ENCODE measurements at regions not wholly inside any gene's neighbourhood (a gene's known extent, or its start where the extent isn't known, plus 50 kb on each side); places are given as distances from the start of the nearest gene placed in this dataset.

DNA sequence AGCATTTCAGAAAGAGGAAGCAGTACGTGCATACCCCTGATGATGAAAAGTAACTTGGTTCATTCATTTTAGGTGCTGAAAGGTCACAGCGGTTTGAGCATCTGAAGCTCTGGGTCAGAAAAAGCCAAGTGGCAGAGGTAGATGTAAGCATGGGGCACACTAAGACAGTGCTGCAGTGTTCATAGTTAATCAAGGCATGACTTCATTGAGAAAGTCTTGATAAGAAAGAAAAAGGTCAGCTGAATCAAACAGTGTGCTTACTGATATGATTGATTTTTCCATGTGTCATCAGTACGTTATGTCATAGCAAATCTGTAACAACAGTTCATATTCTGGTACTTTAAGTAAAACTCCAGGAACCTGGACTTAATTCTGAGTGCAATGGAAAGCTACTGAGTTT lies 107.7 kb upstream of the PCLO start:
- no peak for DNase-seq (ENCODE audit: low spot score)
- Histone ChIP-seq H3K4me2 (ENCODE audit: low read depth, low read length) (no peak overlapping the region), H3K9ac (ENCODE audit: insufficient read depth, low read depth, low read length) (no peak overlapping the region), H3K4me3 (replicated peaks in 1 of 3; ENCODE audit: insufficient read depth in 1 of 3, low read depth in 2 of 3, low read length in 3 of 3) (no peak overlapping the region), H3K27me3 (ENCODE audit: control insufficient read depth in 1 of 2, insufficient read depth in 2 of 2, low read length in 2 of 2) (no peaks in the 10 kb centered on the region), H3K36me3 (replicated peaks in 1 of 2; ENCODE audit: control insufficient read depth in 1 of 2, insufficient read depth in 2 of 2, low read length in 2 of 2) (no peaks in the 10 kb centered on the region), H2AFZ (ENCODE audit: low read length) (no peak overlapping the region), H3K27ac (ENCODE audit: extremely low read length, insufficient read depth, low read length) (no peak overlapping the region), H3K4me1 (ENCODE audit: insufficient read depth, low read length) (no peaks in the 10 kb centered on the region), H3K9me3 (ENCODE audit: low read length) (no peaks in the 10 kb centered on the region), H3K79me2 (ENCODE audit: insufficient read depth, low read length) (no peaks in the 10 kb centered on the region), H4K20me1 (ENCODE audit: insufficient read depth, low read length) (no peaks in the 10 kb centered on the region)
- WGBS (ENCODE audit: low lambda C conversion rate): 3% methylated on average over 3 of the region's 3 CpGs
- FAIRE-seq: no peak
- intact Hi-C loops (cut with micrococcal nuclease; ENCODE audit: unreplicated experiment): no loop called here
- BruUV-seq (replicated peaks): no TSS peak
- in situ Hi-C loops (cut with HindIII; ENCODE audit: extremely low pct_ligation_motif_present, low pct_unique_long_range_greater_than_20kb): loop anchor here (5.0 kb wide), 1 partner anchor 458 kb away; no protein-coding TSS in a partner anchor
- ChIA-PET CTCF (ENCODE audit: low intra/inter-chr PET ratio, low total read pairs) (no interaction called here), POLR2A (no interaction called here)
- TF ChIP-seq ETV5 (CRISPR knock-in tag; IDR thresholded peaks at IDR 0.05; ENCODE audit: borderline replicate concordance): no peak
- TF ChIP-seq ZNF709 (CRISPR knock-in tag; IDR thresholded peaks at IDR 0.05): no peak
- TF ChIP-seq ZNF296 (CRISPR knock-in tag; conservative IDR thresholded peaks at IDR 0.05): no peak
- TF ChIP-seq RAD51 (IDR thresholded peaks at IDR 0.05; ENCODE audit: borderline replicate concordance): no peak
- TF ChIP-seq ZNF607 (CRISPR knock-in tag; IDR thresholded peaks at IDR 0.05; ENCODE audit: borderline replicate concordance): no peak
- no peak for TF ChIP-seq HES4 (CRISPR knock-in tag; IDR thresholded peaks at IDR 0.05; ENCODE audit: borderline replicate concordance)
- no peak for TF ChIP-seq ELF1 (CRISPR knock-in tag; IDR thresholded peaks at IDR 0.05)
- no peak for TF ChIP-seq GZF1 (CRISPR knock-in tag; IDR thresholded peaks at IDR 0.05)
- TF ChIP-seq, protein P1, sequence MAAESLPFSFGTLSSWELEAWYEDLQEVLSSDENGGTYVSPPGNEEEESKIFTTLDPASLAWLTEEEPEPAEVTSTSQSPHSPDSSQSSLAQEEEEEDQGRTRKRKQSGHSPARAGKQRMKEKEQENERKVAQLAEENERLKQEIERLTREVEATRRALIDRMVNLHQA (CRISPR knock-in tag; IDR thresholded peaks at IDR 0.05): no peak
- no peak for TF ChIP-seq SMARCC2 (IDR thresholded peaks at IDR 0.05)
- no peak for TF ChIP-seq KLF12 (CRISPR knock-in tag; IDR thresholded peaks at IDR 0.05; ENCODE audit: borderline replicate concordance)
- no peak for TF ChIP-seq TAF15 (IDR thresholded peaks at IDR 0.05; ENCODE audit: low read depth, low read length, poor library complexity, severe bottlenecking)
- TF ChIP-seq ZNF264 (CRISPR knock-in tag; IDR thresholded peaks at IDR 0.05): no peak
- TF ChIP-seq THYN1 (CRISPR knock-in tag; IDR thresholded peaks at IDR 0.05; ENCODE audit: borderline replicate concordance, low read depth): no peak
- no peak for TF ChIP-seq SMAD1 (CRISPR knock-in tag; IDR thresholded peaks at IDR 0.05; ENCODE audit: borderline replicate concordance, low read depth)
- TF ChIP-seq, protein P2, sequence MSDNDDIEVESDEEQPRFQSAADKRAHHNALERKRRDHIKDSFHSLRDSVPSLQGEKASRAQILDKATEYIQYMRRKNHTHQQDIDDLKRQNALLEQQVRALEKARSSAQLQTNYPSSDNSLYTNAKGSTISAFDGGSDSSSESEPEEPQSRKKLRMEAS (IDR thresholded peaks at IDR 0.05): no peak
- ATAC-seq: no peak

All from HepG2 (cell line).